Vagina (tissue), 2 donors: ENCODE measurements at regions not wholly inside any gene's neighbourhood (a gene's known extent, or its start where the extent isn't known, plus 50 kb on each side); places are given as distances from the start of the nearest gene placed in this dataset.

Experiments used
- DNase-seq, 2 donors: peaks; one replicate each; pipeline ENCODE4 v3.0.0-alpha.2; 2017; ENCODE audit errors: extremely low spot score in 2 of 2
- H3K27ac ChIP-seq: fragments of 200-600 bp; sonication (generic); one replicate; pipeline ENCODE4 v1.5.1; 2019
- H3K27me3 ChIP-seq: fragments of 200-600 bp; sonication (generic); one replicate; pipeline ENCODE4 v1.5.1; 2019
- H3K36me3 ChIP-seq, 2 donors: fragments of 200-600 bp; sonication (generic); one replicate each; pipeline ENCODE4 v1.5.1; 2017 to 2019
- H3K4me1 ChIP-seq: fragments of 200-600 bp; sonication (generic); one replicate; pipeline ENCODE4 v1.5.1; 2019
- H3K4me3 ChIP-seq, 2 donors: fragments of 200-600 bp; sonication (generic); 1 replicate in 1 of 2; 2 replicates in 1 of 2; pipeline ENCODE4 v1.5.1; 2016 to 2019
- H3K9me3 ChIP-seq: fragments of 200-600 bp; sonication (generic); one replicate; pipeline ENCODE4 v1.5.1; 2019
- CTCF ChIP-seq, 3 experiments: fragments of 450-650 bp in 2 of 3; fragments of 200-600 bp in 1 of 3; sonication (generic) in 1 of 3; IDR thresholded peaks; one replicate each; pipeline ENCODE4 v1.5.1; 2017 to 2019; ENCODE audit warnings: antibody characterized with exemption in 3 of 3, mild to moderate bottlenecking in 2 of 3, moderate library complexity in 2 of 3
- POLR2A ChIP-seq, 2 donors: fragments of 450-650 bp; IDR thresholded peaks; one replicate each; pipeline ENCODE4 v1.6.1; 2017; ENCODE audit warnings: antibody characterized with exemption in 2 of 2, mild to moderate bottlenecking in 2 of 2, moderate library complexity in 2 of 2
- POLR2AphosphoS5 ChIP-seq, 2 donors: sonication (generic); formaldehyde crosslinking; IDR thresholded peaks; one replicate each; pipeline ENCODE4 v1.9.0; 2017; ENCODE audit warnings: antibody characterized with exemption in 2 of 2, mild to moderate bottlenecking in 2 of 2, low read depth in 1 of 2; ENCODE audit not compliant: insufficient read depth in 1 of 2
- intact Hi-C: fragments of 100-400 bp; cut with DNase I; formaldehyde crosslinking; loops from one replicate; pipeline ENCODE4 v1.15.1; 2023

GRCh38 chr1:228828151-228828550, 92.9 kb downstream of the RHOU start:
- Histone ChIP-seq H3K4me3 (no peak overlapping the region), H3K4me1 (peaks cover 13% of the 10 kb centered on the region), H3K36me3 (no peaks in the 10 kb centered on the region), H3K27ac (no peak overlapping the region), H3K9me3 (no peaks in the 10 kb centered on the region), H3K27me3 (no peaks in the 10 kb centered on the region)
- DNase-seq = no peak
- TF ChIP-seq POLR2A (IDR thresholded peaks at IDR 0.05) = no peak
- no peak for TF ChIP-seq CTCF (IDR thresholded peaks at IDR 0.05)
- intact Hi-C loops = no loop called here

- H3K4me3 ChIP-seq = no peak overlapping the region
- TF ChIP-seq POLR2A (IDR thresholded peaks at IDR 0.05) (no peak), CTCF (IDR thresholded peaks at IDR 0.05) (no peak), POLR2AphosphoS5 (IDR thresholded peaks at IDR 0.05; ENCODE audit: insufficient read depth in 1 of 2, low read depth in 1 of 2) (no peak)
- H3K27me3 ChIP-seq = no peaks in the 10 kb centered on the region
- DNase-seq = no peak
- no peaks in the 10 kb centered on the region for H3K36me3 ChIP-seq
- no peak overlapping the region for H3K27ac ChIP-seq
- peaks cover 20% of the 10 kb centered on the region for H3K4me1 ChIP-seq
- H3K9me3 ChIP-seq = no peaks in the 10 kb centered on the region
- intact Hi-C loops = no loop called here
Observed at GRCh38 chr1:228830185-228830953, 95.1 kb downstream of the RHOU start.

- H3K27ac ChIP-seq = no peak overlapping the region
- no peak for DNase-seq
- H3K36me3 ChIP-seq = no peaks in the 10 kb centered on the region
- intact Hi-C loops = no loop called here
- no peak overlapping the region for H3K4me3 ChIP-seq
- H3K27me3 ChIP-seq = no peaks in the 10 kb centered on the region
- peak in 1 of 2 donors; percentile 57 for TF ChIP-seq POLR2AphosphoS5 (IDR thresholded peaks at IDR 0.05; ENCODE audit: insufficient read depth in 1 of 2, low read depth in 1 of 2)
- TF ChIP-seq POLR2A (IDR thresholded peaks at IDR 0.05) = no peak
- TF ChIP-seq CTCF (IDR thresholded peaks at IDR 0.05) = no peak
- peaks cover 20% of the 10 kb centered on the region for H3K4me1 ChIP-seq
- H3K9me3 ChIP-seq = no peaks in the 10 kb centered on the region
Observed at GRCh38 chr1:228830954-228831481, 95.7 kb downstream of the RHOU start.

- no peaks in the 10 kb centered on the region for H3K36me3 ChIP-seq
- no peak for TF ChIP-seq POLR2AphosphoS5 (IDR thresholded peaks at IDR 0.05; ENCODE audit: insufficient read depth in 1 of 2, low read depth in 1 of 2)
- TF ChIP-seq POLR2A (IDR thresholded peaks at IDR 0.05) = no peak
- TF ChIP-seq CTCF (IDR thresholded peaks at IDR 0.05) = no peak
- no peaks in the 10 kb centered on the region for H3K27me3 ChIP-seq
- no peak overlapping the region for H3K27ac ChIP-seq
- DNase-seq = no peak
- no peaks in the 10 kb centered on the region for H3K9me3 ChIP-seq
- intact Hi-C loops = no loop called here
- H3K4me1 ChIP-seq = peaks cover 40% of the 10 kb centered on the region
- H3K4me3 ChIP-seq = no peak overlapping the region
Observed at GRCh38 chr1:228833911-228834688, 98.8 kb downstream of the RHOU start.

GRCh38 chr1:228835456-228835855, 100.2 kb downstream of the RHOU start:
- no peaks in the 10 kb centered on the region for H3K27me3 ChIP-seq
- intact Hi-C loops = no loop called here
- no peak for DNase-seq
- no peak overlapping the region for H3K27ac ChIP-seq
- no peaks in the 10 kb centered on the region for H3K9me3 ChIP-seq
- no peaks in the 10 kb centered on the region for H3K36me3 ChIP-seq
- no peak overlapping the region for H3K4me3 ChIP-seq
- H3K4me1 ChIP-seq = peaks cover 37% of the 10 kb centered on the region
- TF ChIP-seq POLR2A (IDR thresholded peaks at IDR 0.05) = no peak
- TF ChIP-seq CTCF (IDR thresholded peaks at IDR 0.05) = no peak
- no peak for TF ChIP-seq POLR2AphosphoS5 (IDR thresholded peaks at IDR 0.05; ENCODE audit: insufficient read depth in 1 of 2, low read depth in 1 of 2)
